Epithelial cell of proximal tubule (primary cell): ENCODE measurements at regions not wholly inside any gene's neighbourhood (a gene's known extent, or its start where the extent isn't known, plus 50 kb on each side); places are given as distances from the start of the nearest gene placed in this dataset.

ENCODE experiments used
- DNase-seq: peaks from one replicate; pipeline ENCODE4 v3.0.0-alpha.2; 2011; ENCODE audit warnings: low read depth
- H3K4me3 ChIP-seq: 2 replicates; pipeline ENCODE4 v1.5.1; 2011; ENCODE audit warnings: low read depth, mild to moderate bottlenecking, low read length
- CTCF ChIP-seq: conservative IDR thresholded peaks from 2 replicates; pipeline ENCODE4 v1.5.1; 2012; ENCODE audit warnings: low read depth, mild to moderate bottlenecking, low read length

- H3K4me3 ChIP-seq, result no peak overlapping the region
- no peak for TF ChIP-seq CTCF
- DNase-seq, result no peak
Measured at GRCh38 chr18:44450226-44450625, 230.5 kb upstream of the SETBP1 start.

- H3K4me3 ChIP-seq, result no peak overlapping the region
- no peak for DNase-seq
- no peak for TF ChIP-seq CTCF
Measured at GRCh38 chr18:44452346-44452745, 228.3 kb upstream of the SETBP1 start.

- TF ChIP-seq CTCF, result no peak
- no peak overlapping the region for H3K4me3 ChIP-seq
- no peak for DNase-seq
Measured at GRCh38 chr18:44453505-44453904, 227.2 kb upstream of the SETBP1 start.

- peak; percentile 46 for TF ChIP-seq CTCF
- no peak overlapping the region for H3K4me3 ChIP-seq
- DNase-seq, result peak; percentile 59
Measured at GRCh38 chr18:44458777-44459176, 221.9 kb upstream of the SETBP1 start.

GRCh38 chr18:44464398-44465180, 216.1 kb upstream of the SETBP1 start:
- DNase-seq, result peak; percentile 42
- no peak overlapping the region for H3K4me3 ChIP-seq
- TF ChIP-seq CTCF, result no peak

GRCh38 chr18:44465381-44465841, 215.3 kb upstream of the SETBP1 start:
- no peak overlapping the region for H3K4me3 ChIP-seq
- TF ChIP-seq CTCF, result no peak
- DNase-seq, result no peak

GRCh38 chr18:44466997-44467396, 213.7 kb upstream of the SETBP1 start:
- no peak for TF ChIP-seq CTCF
- DNase-seq, result no peak
- no peak overlapping the region for H3K4me3 ChIP-seq
